H9 (cell line): ENCODE measurements at regions not wholly inside any gene's neighbourhood (a gene's known extent, or its start where the extent isn't known, plus 50 kb on each side); places are given as distances from the start of the nearest gene placed in this dataset.
A peak's percentile ranks its signal among the peaks of the same experiment; 100 is the strongest.

Source experiments
- DNase-seq: peaks from one replicate; pipeline ENCODE4 v3.0.0-alpha.2; 2017
- H2AFZ ChIP-seq: one replicate; pipeline ENCODE4 v1.6.1; 2013; ENCODE audit warnings: mild to moderate bottlenecking, low read length, control low read depth, moderate library complexity
- H2AK5ac ChIP-seq: 2 replicates; pipeline ENCODE4 v1.6.1; 2013; ENCODE audit warnings: low read length, control low read depth, mixed read lengths; ENCODE audit not compliant: insufficient read length
- H2BK120ac ChIP-seq: one replicate; pipeline ENCODE4 v1.6.1; 2013; ENCODE audit warnings: low read depth, mild to moderate bottlenecking, low read length, control low read depth, inconsistent platforms; ENCODE audit not compliant: poor library complexity, severe bottlenecking
- H2BK12ac ChIP-seq: 2 replicates; pipeline ENCODE4 v1.6.1; 2013; ENCODE audit warnings: low read length, control low read depth, mixed read lengths, low read depth; ENCODE audit not compliant: insufficient read length
- H2BK15ac ChIP-seq: 2 replicates; pipeline ENCODE4 v1.6.1; 2013; ENCODE audit warnings: low read depth, low read length, control low read depth
- H2BK20ac ChIP-seq: one replicate; pipeline ENCODE4 v1.6.1; 2013; ENCODE audit warnings: low read depth, mild to moderate bottlenecking, low read length, control low read depth, inconsistent platforms; ENCODE audit not compliant: poor library complexity, severe bottlenecking
- H2BK5ac ChIP-seq: 2 replicates; pipeline ENCODE4 v1.6.1; 2013; ENCODE audit warnings: low read length, control low read depth, mixed read lengths; ENCODE audit not compliant: insufficient read length
- H3K14ac ChIP-seq: 2 replicates; pipeline ENCODE4 v1.6.1; 2013; ENCODE audit warnings: low read length, control low read depth; ENCODE audit not compliant: insufficient read depth
- H3K18ac ChIP-seq: 2 replicates; pipeline ENCODE4 v1.6.1; 2013; ENCODE audit warnings: low read depth, mild to moderate bottlenecking, mixed read lengths, low read length, control low read depth; ENCODE audit not compliant: insufficient read length
- H3K23ac ChIP-seq: 2 replicates; pipeline ENCODE4 v1.6.1; 2013; ENCODE audit warnings: low read length, control low read depth, mixed read lengths, low read depth; ENCODE audit not compliant: insufficient read length
- H3K23me2 ChIP-seq: 2 replicates; pipeline ENCODE4 v1.6.1; 2013; ENCODE audit warnings: low read depth, mild to moderate bottlenecking, mixed read lengths, low read length, control low read depth; ENCODE audit not compliant: insufficient read length, poor library complexity, severe bottlenecking
- H3K27ac ChIP-seq: 2 replicates; pipeline ENCODE4 v1.5.1; 2013; ENCODE audit warnings: low read length, control low read depth, mixed read lengths, low read depth; ENCODE audit not compliant: insufficient read length
- H3K27me3 ChIP-seq: 2 replicates; pipeline ENCODE4 v1.6.1; 2013; ENCODE audit warnings: low read length, control low read depth, inconsistent platforms; ENCODE audit not compliant: insufficient read depth
- H3K4ac ChIP-seq: 2 replicates; pipeline ENCODE4 v1.6.1; 2013; ENCODE audit warnings: low read depth, mild to moderate bottlenecking, control low read depth, inconsistent platforms, low read length, moderate library complexity
- H3K4me1 ChIP-seq: 2 replicates; pipeline ENCODE4 v1.6.1; 2013; ENCODE audit warnings: low read length, control low read depth, inconsistent platforms; ENCODE audit not compliant: insufficient read depth
- H3K4me2 ChIP-seq: 2 replicates; pipeline ENCODE4 v1.6.1; 2013; ENCODE audit warnings: low read length, control low read depth, mixed read lengths; ENCODE audit not compliant: insufficient read length, insufficient read depth
- H3K56ac ChIP-seq: 2 replicates; pipeline ENCODE4 v1.6.1; 2013; ENCODE audit warnings: low read depth, mild to moderate bottlenecking, mixed read lengths, low read length, control low read depth; ENCODE audit not compliant: insufficient read length
- H3K79me1 ChIP-seq: 2 replicates; pipeline ENCODE4 v1.6.1; 2013; ENCODE audit warnings: low read depth, mild to moderate bottlenecking, moderate library complexity, low read length, control low read depth, inconsistent platforms; ENCODE audit not compliant: insufficient read depth, poor library complexity, severe bottlenecking
- H3K79me2 ChIP-seq: 2 replicates; pipeline ENCODE4 v1.6.1; 2013; ENCODE audit warnings: low read length, control low read depth, inconsistent platforms; ENCODE audit not compliant: insufficient read depth
- H3K9ac ChIP-seq: 2 replicates; pipeline ENCODE4 v1.6.1; 2013; ENCODE audit warnings: low read length, control low read depth, mixed read lengths; ENCODE audit not compliant: insufficient read length; ENCODE audit errors: extremely low read depth
- H3K9me3 ChIP-seq: one replicate; pipeline ENCODE4 v1.6.1; 2013; ENCODE audit warnings: low read depth, low read length, inconsistent platforms; ENCODE audit not compliant: control insufficient read depth
- H3T11ph ChIP-seq: one replicate; pipeline ENCODE4 v1.6.1; 2013; ENCODE audit warnings: mild to moderate bottlenecking, low read length, control low read depth, inconsistent platforms
- H4K20me1 ChIP-seq: one replicate; pipeline ENCODE4 v1.6.1; 2013; ENCODE audit not compliant: control insufficient read depth, insufficient read length, insufficient read depth
- H4K5ac ChIP-seq: 2 replicates; pipeline ENCODE4 v1.6.1; 2013; ENCODE audit warnings: low read depth, mild to moderate bottlenecking, mixed read lengths, low read length, control low read depth; ENCODE audit not compliant: insufficient read length
- H4K8ac ChIP-seq: replicated peaks from 2 replicates; pipeline ENCODE4 v1.6.1; 2013; ENCODE audit warnings: low read length, control low read depth, mixed read lengths, low read depth; ENCODE audit not compliant: insufficient read length
- H4K91ac ChIP-seq: 2 replicates; pipeline ENCODE4 v1.6.1; 2013; ENCODE audit warnings: low read depth, mild to moderate bottlenecking, moderate library complexity, mixed read lengths, low read length, control low read depth; ENCODE audit not compliant: insufficient read length
- H3K27ac Mint-ChIP-seq, 3 experiments: 2 replicates in 2 of 3; 3 replicates in 1 of 3; pipeline ENCODE4 v1.8.0; 2020 to 2021; ENCODE audit warnings: mixed read lengths in 3 of 3, mild to moderate bottlenecking in 1 of 3, moderate library complexity in 1 of 3
- H3K27me3 Mint-ChIP-seq: 2 replicates; pipeline ENCODE4 v1.8.0; 2021; ENCODE audit warnings: low read depth, mild to moderate bottlenecking, moderate library complexity, mixed read lengths
- H3K36me3 Mint-ChIP-seq, 3 experiments: 2 replicates in 2 of 3; 3 replicates in 1 of 3; pipeline ENCODE4 v1.8.0; 2020 to 2021; ENCODE audit warnings: low read depth in 3 of 3, mixed read lengths in 3 of 3; ENCODE audit not compliant: insufficient read depth in 1 of 3
- H3K4me1 Mint-ChIP-seq, 2 experiments: 2 replicates each; pipeline ENCODE4 v1.8.0; 2020; ENCODE audit warnings: mixed read lengths in 2 of 2
- H3K4me3 Mint-ChIP-seq, 2 experiments: 2 replicates in 1 of 2; 3 replicates in 1 of 2; pipeline ENCODE4 v1.8.0; 2020 to 2021; ENCODE audit warnings: mild to moderate bottlenecking in 2 of 2, mixed read lengths in 2 of 2, moderate library complexity in 1 of 2
- H3K9me3 Mint-ChIP-seq, 2 experiments: 2 replicates in 1 of 2; 3 replicates in 1 of 2; pipeline ENCODE4 v1.8.0; 2020; ENCODE audit warnings: mild to moderate bottlenecking in 2 of 2, mixed read lengths in 2 of 2, moderate library complexity in 1 of 2
- WGBS: extraction: QIAGEN DNeasy Blood & Tissue Kit; methylation state at CpG from one replicate; pipeline ENCODE4 v1.1.7; 2013; ENCODE audit warnings: missing lambda C conversion rate, low lambda C conversion rate, mixed read lengths; ENCODE audit not compliant: insufficient read length; ENCODE audit errors: extremely low coverage; 5-methylcytosine and 5-hydroxymethylcytosine counted together
- TF ChIP-seq, protein P1 (sequence below): fragments of 200-600 bp; sonication (generic); conservative IDR thresholded peaks from 3 replicates; pipeline ENCODE4 v1.8.0; 2021; ENCODE audit warnings: antibody characterized with exemption, mild to moderate bottlenecking

GRCh38 chr6:50655848-50656453, 57.4 kb upstream of the TFAP2D start:
- H3K27me3 Mint-ChIP-seq, result peaks cover 2% of the 10 kb centered on the region; the same call in 1 of the 2 replicates
- H2BK15ac ChIP-seq, result no peak overlapping the region
- no peak overlapping the region for H2AK5ac ChIP-seq
- no peaks in the 10 kb centered on the region for H4K20me1 ChIP-seq
- no peak overlapping the region for H4K91ac ChIP-seq
- H4K5ac ChIP-seq, result no peak overlapping the region
- H2BK5ac ChIP-seq, result no peak overlapping the region
- no peaks in the 10 kb centered on the region for H3K79me2 ChIP-seq
- TF ChIP-seq, protein P1, sequence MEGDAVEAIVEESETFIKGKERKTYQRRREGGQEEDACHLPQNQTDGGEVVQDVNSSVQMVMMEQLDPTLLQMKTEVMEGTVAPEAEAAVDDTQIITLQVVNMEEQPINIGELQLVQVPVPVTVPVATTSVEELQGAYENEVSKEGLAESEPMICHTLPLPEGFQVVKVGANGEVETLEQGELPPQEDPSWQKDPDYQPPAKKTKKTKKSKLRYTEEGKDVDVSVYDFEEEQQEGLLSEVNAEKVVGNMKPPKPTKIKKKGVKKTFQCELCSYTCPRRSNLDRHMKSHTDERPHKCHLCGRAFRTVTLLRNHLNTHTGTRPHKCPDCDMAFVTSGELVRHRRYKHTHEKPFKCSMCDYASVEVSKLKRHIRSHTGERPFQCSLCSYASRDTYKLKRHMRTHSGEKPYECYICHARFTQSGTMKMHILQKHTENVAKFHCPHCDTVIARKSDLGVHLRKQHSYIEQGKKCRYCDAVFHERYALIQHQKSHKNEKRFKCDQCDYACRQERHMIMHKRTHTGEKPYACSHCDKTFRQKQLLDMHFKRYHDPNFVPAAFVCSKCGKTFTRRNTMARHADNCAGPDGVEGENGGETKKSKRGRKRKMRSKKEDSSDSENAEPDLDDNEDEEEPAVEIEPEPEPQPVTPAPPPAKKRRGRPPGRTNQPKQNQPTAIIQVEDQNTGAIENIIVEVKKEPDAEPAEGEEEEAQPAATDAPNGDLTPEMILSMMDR, result peak; percentile 77
- H3K27me3 ChIP-seq, result no peaks in the 10 kb centered on the region
- no peaks in the 10 kb centered on the region for H3K4me1 ChIP-seq
- no peak overlapping the region for H3K14ac ChIP-seq
- WGBS, result no CpG with 5 or more reads among the region's 4 CpGs
- H2BK20ac ChIP-seq, result no peak overlapping the region
- no peak overlapping the region for H3K4me3 Mint-ChIP-seq
- no peaks in the 10 kb centered on the region for H3K4me1 Mint-ChIP-seq
- no peak overlapping the region for H3K9ac ChIP-seq
- H2AFZ ChIP-seq, result no peak overlapping the region
- H3K4me2 ChIP-seq, result no peak overlapping the region
- no peak overlapping the region for H3K18ac ChIP-seq
- H3K4ac ChIP-seq, result no peak overlapping the region
- H3K23me2 ChIP-seq, result no peaks in the 10 kb centered on the region
- H3K27ac Mint-ChIP-seq, result no peak overlapping the region
- no peak overlapping the region for H3T11ph ChIP-seq
- no peak overlapping the region for H3K23ac ChIP-seq
- no peaks in the 10 kb centered on the region for H3K79me1 ChIP-seq
- no peaks in the 10 kb centered on the region for H3K9me3 Mint-ChIP-seq
- no peaks in the 10 kb centered on the region for H3K36me3 Mint-ChIP-seq
- no peak overlapping the region for H2BK120ac ChIP-seq
- no peak overlapping the region for H2BK12ac ChIP-seq
- no peaks in the 10 kb centered on the region for H3K9me3 ChIP-seq
- no peak overlapping the region for H3K56ac ChIP-seq
- H3K27ac ChIP-seq, result no peak overlapping the region
- no peak for DNase-seq
- H4K8ac ChIP-seq, result no peak overlapping the region
